ENCODE measurements at regions not wholly inside any gene's neighbourhood (a gene's known extent, or its start where the extent isn't known, plus 50 kb on each side); places are given as distances from the start of the nearest gene placed in this dataset.
A peak's percentile ranks its signal among the peaks of the same experiment; 100 is the strongest.

DNA sequence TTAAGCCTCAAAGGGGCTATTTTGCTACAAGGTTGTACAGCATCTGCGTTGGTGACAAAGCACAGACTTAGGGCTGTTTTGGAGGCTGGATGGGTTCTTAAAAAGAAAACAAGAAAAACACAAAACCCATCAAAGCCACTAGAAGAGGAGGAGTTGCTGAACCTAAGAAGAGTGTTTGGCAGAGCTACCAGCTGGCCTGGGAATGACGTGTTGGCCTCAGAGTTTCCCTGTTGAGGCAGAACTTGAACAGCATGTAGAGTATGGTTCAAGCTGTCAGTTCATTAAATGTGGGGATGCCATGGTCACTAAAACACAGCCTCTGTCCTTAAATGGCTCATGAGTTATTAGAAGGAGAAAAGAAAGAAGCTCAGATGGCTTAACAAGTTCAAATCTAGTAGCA lies 162.5 kb downstream of the TTC32 start:
- Histone ChIP-seq H3K36me3 (no peaks in the 10 kb centered on the region), H3K27me3 (no peaks in the 10 kb centered on the region), H3K4me3 (no peak overlapping the region), H3K9me3 (no peaks in the 10 kb centered on the region), H3K4me1 (no peaks in the 10 kb centered on the region), H3K27ac (peak overlapping the region in 1 of 2 donors; percentile 7)
- intact Hi-C loops (cut with DNase I) = no loop called here
- DNase-seq (no peak), ATAC-seq (no peak)
- TF ChIP-seq, protein P1, sequence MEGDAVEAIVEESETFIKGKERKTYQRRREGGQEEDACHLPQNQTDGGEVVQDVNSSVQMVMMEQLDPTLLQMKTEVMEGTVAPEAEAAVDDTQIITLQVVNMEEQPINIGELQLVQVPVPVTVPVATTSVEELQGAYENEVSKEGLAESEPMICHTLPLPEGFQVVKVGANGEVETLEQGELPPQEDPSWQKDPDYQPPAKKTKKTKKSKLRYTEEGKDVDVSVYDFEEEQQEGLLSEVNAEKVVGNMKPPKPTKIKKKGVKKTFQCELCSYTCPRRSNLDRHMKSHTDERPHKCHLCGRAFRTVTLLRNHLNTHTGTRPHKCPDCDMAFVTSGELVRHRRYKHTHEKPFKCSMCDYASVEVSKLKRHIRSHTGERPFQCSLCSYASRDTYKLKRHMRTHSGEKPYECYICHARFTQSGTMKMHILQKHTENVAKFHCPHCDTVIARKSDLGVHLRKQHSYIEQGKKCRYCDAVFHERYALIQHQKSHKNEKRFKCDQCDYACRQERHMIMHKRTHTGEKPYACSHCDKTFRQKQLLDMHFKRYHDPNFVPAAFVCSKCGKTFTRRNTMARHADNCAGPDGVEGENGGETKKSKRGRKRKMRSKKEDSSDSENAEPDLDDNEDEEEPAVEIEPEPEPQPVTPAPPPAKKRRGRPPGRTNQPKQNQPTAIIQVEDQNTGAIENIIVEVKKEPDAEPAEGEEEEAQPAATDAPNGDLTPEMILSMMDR (IDR thresholded peaks at IDR 0.05) = no peak

DNA sequence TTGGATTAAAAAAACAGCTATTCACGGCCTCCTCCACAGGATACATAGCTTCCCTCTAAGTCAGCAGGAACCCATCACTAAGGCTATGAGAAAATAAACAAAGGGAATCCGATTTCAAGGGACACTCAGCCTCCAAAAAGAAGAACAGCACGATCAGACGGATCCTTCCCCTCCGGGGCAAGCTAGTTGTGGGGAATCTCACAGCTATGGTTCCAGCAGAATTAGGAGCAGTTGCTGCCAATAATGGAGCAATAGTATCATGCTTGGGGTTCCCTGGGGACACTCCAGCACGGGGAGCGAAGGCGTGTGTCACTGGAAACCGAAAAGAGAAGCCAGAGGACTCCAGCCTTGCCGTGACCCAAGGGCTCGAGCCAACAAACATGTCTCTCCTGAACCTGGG lies 163.1 kb downstream of the TTC32 start:
- intact Hi-C loops (cut with DNase I) = no loop called here
- DNase-seq (peak in 1 of 4 donors; percentile 21), ATAC-seq (peak; percentile 34)
- no peaks in the 10 kb centered on the region for H3K4me1 ChIP-seq
- H3K27ac ChIP-seq = peak overlapping the region in 1 of 2 donors; percentile 7
- H3K36me3 ChIP-seq = no peaks in the 10 kb centered on the region
- H3K9me3 ChIP-seq = no peaks in the 10 kb centered on the region
- no peak overlapping the region for H3K4me3 ChIP-seq
- no peaks in the 10 kb centered on the region for H3K27me3 ChIP-seq
- TF ChIP-seq, protein P1 (IDR thresholded peaks at IDR 0.05) = no peak

DNA sequence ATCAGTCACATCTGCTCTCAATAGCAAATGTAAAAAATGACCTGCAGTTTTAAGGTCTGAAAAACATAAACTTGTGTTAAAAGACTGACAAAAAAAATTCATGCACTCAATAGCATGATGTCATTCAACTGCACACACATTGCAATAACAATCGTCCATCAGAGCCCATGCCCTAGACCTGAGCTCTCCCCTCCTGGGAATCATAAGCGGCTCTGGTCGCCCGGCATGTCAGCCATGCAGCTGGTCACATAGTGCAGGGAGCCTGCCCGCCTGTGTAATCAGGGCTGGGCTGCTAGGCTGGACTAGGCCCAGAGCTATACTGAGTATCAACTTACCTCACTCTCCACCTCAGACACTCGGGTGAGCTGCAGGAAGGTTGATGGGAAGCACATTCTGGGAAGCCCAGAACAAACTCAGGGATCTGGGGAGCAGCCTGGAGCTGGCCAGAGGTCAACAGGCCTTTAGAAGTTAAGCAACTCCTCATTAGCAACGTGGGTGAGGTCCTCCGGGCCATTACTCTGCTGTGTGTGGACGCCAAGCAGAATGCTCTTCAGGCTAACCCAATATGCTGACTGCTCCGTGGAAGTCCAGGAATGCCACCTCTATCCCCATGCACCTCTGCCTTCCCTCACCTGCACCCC lies 165.5 kb downstream of the TTC32 start:
- H3K4me3 ChIP-seq = no peak overlapping the region
- intact Hi-C loops (cut with DNase I) = no loop called here
- no peaks in the 10 kb centered on the region for H3K9me3 ChIP-seq
- ATAC-seq = no peak
- DNase-seq = no peak
- TF ChIP-seq, protein P1 (IDR thresholded peaks at IDR 0.05) = no peak
- no peak overlapping the region for H3K27ac ChIP-seq
- H3K4me1 ChIP-seq = no peaks in the 10 kb centered on the region
- no peaks in the 10 kb centered on the region for H3K36me3 ChIP-seq
- H3K27me3 ChIP-seq = no peaks in the 10 kb centered on the region

DNA sequence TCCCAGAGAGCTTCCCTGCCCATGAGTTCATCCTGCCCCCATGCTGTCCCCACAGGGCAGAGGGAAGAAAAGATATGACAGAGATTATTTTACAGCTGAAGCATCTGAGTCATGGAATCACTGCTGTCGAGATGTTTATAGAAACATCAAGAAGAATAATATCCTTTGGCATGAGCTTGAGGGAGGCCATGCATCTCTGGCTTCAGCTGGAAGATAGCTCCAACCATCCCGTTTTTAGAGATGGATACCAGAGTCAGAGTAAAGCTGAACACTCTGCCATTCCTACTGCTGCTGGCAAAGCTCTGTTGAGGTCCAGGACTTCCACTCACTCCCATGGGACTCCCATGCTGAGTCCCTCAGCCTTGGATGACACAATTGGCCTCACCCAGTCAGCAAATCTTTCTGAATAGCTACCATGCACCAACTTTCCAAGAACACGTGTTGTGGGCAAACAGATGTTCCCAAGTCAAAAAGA lies 167.8 kb downstream of the TTC32 start:
- H3K4me1 ChIP-seq = no peaks in the 10 kb centered on the region
- no peak for DNase-seq
- no peaks in the 10 kb centered on the region for H3K27me3 ChIP-seq
- H3K4me3 ChIP-seq = no peak overlapping the region
- H3K27ac ChIP-seq = no peak overlapping the region
- ATAC-seq = peak; percentile 43
- TF ChIP-seq, protein P1 (IDR thresholded peaks at IDR 0.05) = no peak
- intact Hi-C loops (cut with DNase I) = no loop called here
- H3K9me3 ChIP-seq = no peaks in the 10 kb centered on the region
- H3K36me3 ChIP-seq = no peaks in the 10 kb centered on the region

DNA sequence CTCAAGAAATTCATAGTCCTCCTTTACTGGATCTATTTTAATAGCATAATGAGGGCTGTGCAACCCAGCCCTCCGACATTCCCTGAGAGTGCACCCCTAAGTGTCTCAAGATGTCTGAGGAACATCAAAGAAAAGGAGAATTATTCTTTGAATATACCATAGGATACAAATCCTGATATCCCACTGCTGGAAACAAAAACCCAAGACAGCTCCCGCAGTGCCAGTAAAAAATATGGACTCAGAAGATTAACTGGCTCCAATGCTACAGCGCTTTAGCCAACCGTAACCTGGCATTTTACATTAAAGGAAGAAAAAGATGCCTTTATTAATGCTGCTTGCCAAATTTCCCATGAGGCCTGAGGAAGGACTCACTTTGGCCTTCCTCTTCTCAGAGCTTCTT lies 168.4 kb downstream of the TTC32 start:
- ATAC-seq = no peak
- no peaks in the 10 kb centered on the region for H3K36me3 ChIP-seq
- intact Hi-C loops (cut with DNase I) = no loop called here

More for the DNA sequence above, 168.4 kb downstream of the TTC32 start:
- Histone ChIP-seq H3K27me3 (no peaks in the 10 kb centered on the region), H3K27ac (no peak overlapping the region), H3K9me3 (no peaks in the 10 kb centered on the region), H3K4me3 (no peak overlapping the region), H3K4me1 (no peaks in the 10 kb centered on the region)
- TF ChIP-seq, protein P1 (IDR thresholded peaks at IDR 0.05) = no peak
- DNase-seq = no peak

Measured in left lung (tissue), 4 donors.